CD4-positive, alpha-beta T cell (primary cell): ENCODE measurements at regions not wholly inside any gene's neighbourhood (a gene's known extent, or its start where the extent isn't known, plus 50 kb on each side); places are given as distances from the start of the nearest gene placed in this dataset.

Experiments used
- ATAC-seq: fragments of 200-7000 bp; cut with Tn5 transposase; one replicate; pipeline ENCODE4 v1.10.0; 2022; ENCODE audit warnings: mild to moderate bottlenecking; ENCODE audit not compliant: poor library complexity
- CTCF ChIA-PET: fragments of 350-600 bp; sonication (Branson Sonifier 250); formaldehyde crosslinking; loops from one replicate; lab custom pipeline; 2021; ENCODE audit warnings: antibody characterized with exemption, inconsistent platforms; lab: Charles Lee
- POLR2A ChIA-PET: fragments of 350-600 bp; sonication (Branson Sonifier 250); formaldehyde crosslinking; loops from one replicate; lab custom pipeline; 2021; ENCODE audit warnings: antibody characterized with exemption, inconsistent platforms; lab: Charles Lee
- DNase-seq, 14 experiments: peaks; one replicate each; pipeline ENCODE4 v3.0.0-alpha.2; 2013 to 2020; ENCODE audit warnings: mixed read lengths in 2 of 14
- H3K27ac ChIP-seq, 2 donors: one replicate each; pipeline versions ENCODE4 v1.5.1 to v1.7.0; 2013; ENCODE audit warnings: low read length in 2 of 2, low read depth in 1 of 2, mild to moderate bottlenecking in 1 of 2
- H3K27me3 ChIP-seq, 2 experiments: 1 replicate in 1 of 2; 2 replicates in 1 of 2; pipeline versions ENCODE4 v1.6.1 to v1.7.0; 2013; ENCODE audit warnings: low read length in 2 of 2, control low read depth in 1 of 2, mild to moderate bottlenecking in 1 of 2, moderate library complexity in 1 of 2; ENCODE audit not compliant: insufficient read depth in 2 of 2, control insufficient read depth in 1 of 2
- H3K36me3 ChIP-seq: one replicate; pipeline ENCODE4 v1.6.1; 2013; ENCODE audit warnings: low read length, control low read depth; ENCODE audit not compliant: insufficient read depth
- H3K4me1 ChIP-seq: one replicate; pipeline ENCODE4 v1.6.1; 2013; ENCODE audit warnings: low read length, control low read depth; ENCODE audit not compliant: insufficient read depth
- H3K4me3 ChIP-seq: one replicate; pipeline ENCODE4 v1.5.1; 2013; ENCODE audit warnings: mild to moderate bottlenecking, low read length, moderate library complexity
- H3K9me3 ChIP-seq, 2 experiments: 1 replicate in 1 of 2; 2 replicates in 1 of 2; pipeline versions ENCODE4 v1.6.1 to v1.7.0; 2013; ENCODE audit warnings: low read length in 2 of 2, mild to moderate bottlenecking in 2 of 2, control low read depth in 1 of 2, moderate library complexity in 1 of 2; ENCODE audit not compliant: control insufficient read depth in 1 of 2, insufficient read depth in 1 of 2
- H3K27ac Mint-ChIP-seq: one replicate; pipeline ENCODE4 v1.8.0; 2020; ENCODE audit warnings: mixed read lengths
- H3K27me3 Mint-ChIP-seq: one replicate; pipeline ENCODE4 v1.8.0; 2021; ENCODE audit warnings: mixed read lengths
- H3K36me3 Mint-ChIP-seq: one replicate; pipeline ENCODE4 v1.8.0; 2021; ENCODE audit warnings: low read depth, mixed read lengths
- H3K4me1 Mint-ChIP-seq: one replicate; pipeline ENCODE4 v1.8.0; 2021; ENCODE audit warnings: low read depth, mixed read lengths
- H3K4me3 Mint-ChIP-seq: one replicate; pipeline ENCODE4 v1.8.0; 2020; ENCODE audit warnings: mild to moderate bottlenecking, mixed read lengths
- H3K9me3 Mint-ChIP-seq: one replicate; pipeline ENCODE4 v1.8.0; 2020; ENCODE audit warnings: mixed read lengths
- CTCF ChIP-seq: fragments of 200-600 bp; IDR thresholded peaks from one replicate; pipeline ENCODE4 v1.8.0; 2022; ENCODE audit warnings: antibody characterized with exemption, mild to moderate bottlenecking
- intact Hi-C, 2 experiments: fragments of 100-400 bp; cut with DNase I in 1 of 2; cut with micrococcal nuclease in 1 of 2; formaldehyde crosslinking; loops; one replicate each; pipeline versions ENCODE4 v1.15.1 to v1.9.0; 2023 to 2025; cut with DNase I, micrococcal nuclease

GRCh38 chr17:14004927-14005620, 64.2 kb upstream of the COX10 start:
- Histone ChIP-seq H3K9me3 (no peaks in the 10 kb centered on the region), H3K36me3 (no peaks in the 10 kb centered on the region), H3K27ac (no peak overlapping the region), H3K27me3 (no peaks in the 10 kb centered on the region), H3K4me1 (no peaks in the 10 kb centered on the region), H3K4me3 (no peak overlapping the region)
- Mint-ChIP-seq H3K27ac (no peak overlapping the region), H3K27me3 (no peaks in the 10 kb centered on the region), H3K4me3 (no peak overlapping the region), H3K9me3 (no peaks in the 10 kb centered on the region), H3K4me1 (no peaks in the 10 kb centered on the region), H3K36me3 (no peaks in the 10 kb centered on the region)
- ATAC-seq (no peak), DNase-seq (peak in 1 of 14 experiments; percentile 3)
- ChIA-PET CTCF (no interaction called here), POLR2A (interaction anchor here (0.6 kb wide), 1 partner anchor 343 kb away, joined by 3 read pairs; no protein-coding TSS in a partner anchor)
- no peak for TF ChIP-seq CTCF
- intact Hi-C loops: no loop called here

- Mint-ChIP-seq H3K27ac (no peak overlapping the region), H3K9me3 (no peaks in the 10 kb centered on the region), H3K4me3 (no peak overlapping the region), H3K27me3 (no peaks in the 10 kb centered on the region), H3K36me3 (no peaks in the 10 kb centered on the region), H3K4me1 (no peaks in the 10 kb centered on the region)
- Histone ChIP-seq H3K36me3 (no peaks in the 10 kb centered on the region), H3K27ac (no peak overlapping the region), H3K4me3 (no peak overlapping the region), H3K9me3 (no peaks in the 10 kb centered on the region), H3K4me1 (no peaks in the 10 kb centered on the region), H3K27me3 (no peaks in the 10 kb centered on the region)
- POLR2A ChIA-PET: interaction anchor here (0.8 kb wide), 1 partner anchor 91 kb away, joined by 3 read pairs; no protein-coding TSS in a partner anchor
- CTCF ChIA-PET: no interaction called here
- intact Hi-C loops: no loop called here
- TF ChIP-seq CTCF: no peak
- ATAC-seq (no peak), DNase-seq (no peak)
Observed at GRCh38 chr17:14006249-14006942, 62.9 kb upstream of the COX10 start.

- no peaks in the 10 kb centered on the region for H3K9me3 Mint-ChIP-seq
- Histone ChIP-seq H3K27ac (no peak overlapping the region), H3K9me3 (no peaks in the 10 kb centered on the region), H3K27me3 (no peaks in the 10 kb centered on the region), H3K36me3 (no peaks in the 10 kb centered on the region), H3K4me1 (no peaks in the 10 kb centered on the region), H3K4me3 (no peak overlapping the region)
- DNase-seq: no peak
- TF ChIP-seq CTCF: no peak
- intact Hi-C loops: no loop called here
- H3K27ac Mint-ChIP-seq: no peak overlapping the region
- ChIA-PET POLR2A (no interaction called here), CTCF (no interaction called here)
- no peaks in the 10 kb centered on the region for H3K4me1 Mint-ChIP-seq
- H3K4me3 Mint-ChIP-seq: no peak overlapping the region
- no peaks in the 10 kb centered on the region for H3K36me3 Mint-ChIP-seq
- no peak for ATAC-seq
- H3K27me3 Mint-ChIP-seq: no peaks in the 10 kb centered on the region
Observed at GRCh38 chr17:14007951-14008350, 61.4 kb upstream of the COX10 start.
